GM19467 (cell line): ENCODE measurements at regions not wholly inside any gene's neighbourhood (a gene's known extent, or its start where the extent isn't known, plus 50 kb on each side); places are given as distances from the start of the nearest gene placed in this dataset.

ENCODE experiments used
- ATAC-seq: cut with Tn5 transposase; IDR thresholded peaks from one replicate; pipeline ENCODE4 v1.9.1; 2021; ENCODE audit warnings: mild to moderate bottlenecking, moderate library complexity; ENCODE audit not compliant: unreplicated experiment

DNA sequence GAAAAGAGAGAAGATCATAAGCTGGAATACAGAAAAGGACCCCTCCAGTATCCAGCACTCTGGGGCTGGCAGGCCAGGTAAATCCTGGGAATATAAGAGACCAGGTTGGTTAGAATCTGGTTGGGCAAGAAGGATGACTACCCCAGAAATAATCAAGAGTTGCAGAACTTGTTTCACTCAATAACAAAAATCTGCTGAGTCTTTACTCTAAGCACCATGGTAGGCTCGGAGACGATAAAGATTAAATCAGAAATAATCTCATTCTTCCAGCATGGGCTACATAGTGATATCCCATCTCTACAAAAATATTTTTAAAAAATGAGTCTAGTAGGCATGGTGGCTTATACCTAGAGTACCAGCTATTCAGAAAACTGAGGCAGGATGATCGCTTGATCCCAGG is 138.0 kb upstream of the KCNJ16 start:
- no peak for ATAC-seq

GRCh38 chr17:69943058-69943457 is 132.0 kb upstream of the KCNJ16 start:
- ATAC-seq: no peak

- ATAC-seq: no peak
These were observed 130.6 kb upstream of the KCNJ16 start for GRCh38 chr17:69944406-69944805.

GRCh38 chr17:69945698-69946185 is 129.3 kb upstream of the KCNJ16 start:
- ATAC-seq: no peak

DNA sequence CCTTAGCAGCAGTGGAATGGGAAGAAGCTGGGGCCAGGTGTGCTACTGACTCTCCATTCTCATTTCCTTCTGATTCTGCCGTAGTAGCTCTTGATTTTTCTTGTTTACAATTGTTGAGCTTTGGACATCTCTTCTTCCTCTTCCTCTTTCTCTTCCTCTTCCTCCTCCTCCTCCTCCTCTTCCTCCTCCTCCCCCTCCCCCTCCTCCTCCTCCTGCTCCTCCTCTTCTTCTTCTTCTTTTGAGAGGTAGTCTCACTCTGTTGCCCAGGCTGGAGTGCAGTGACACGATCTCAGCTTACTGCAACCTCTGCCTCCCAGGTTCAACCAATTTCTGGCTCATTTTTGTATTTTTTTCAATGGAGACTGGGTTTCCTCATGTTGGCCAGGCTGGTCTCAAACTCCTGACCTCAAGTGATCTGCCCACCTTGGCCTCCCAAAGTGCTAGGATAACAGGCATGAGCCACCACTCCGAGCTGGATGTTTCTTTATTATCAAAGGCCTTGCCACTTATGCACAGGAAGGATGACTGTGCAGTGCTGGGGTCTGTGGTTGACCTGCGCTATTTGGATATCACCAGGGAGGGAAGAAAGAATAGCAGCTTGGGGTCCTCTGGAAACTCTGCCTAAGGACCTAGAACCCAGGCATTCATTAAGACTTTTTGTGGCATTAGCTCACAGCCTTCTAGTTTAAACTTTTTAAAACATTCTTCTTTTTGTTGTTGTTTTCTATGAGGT is 127.8 kb upstream of the KCNJ16 start:
- ATAC-seq: no peak

DNA sequence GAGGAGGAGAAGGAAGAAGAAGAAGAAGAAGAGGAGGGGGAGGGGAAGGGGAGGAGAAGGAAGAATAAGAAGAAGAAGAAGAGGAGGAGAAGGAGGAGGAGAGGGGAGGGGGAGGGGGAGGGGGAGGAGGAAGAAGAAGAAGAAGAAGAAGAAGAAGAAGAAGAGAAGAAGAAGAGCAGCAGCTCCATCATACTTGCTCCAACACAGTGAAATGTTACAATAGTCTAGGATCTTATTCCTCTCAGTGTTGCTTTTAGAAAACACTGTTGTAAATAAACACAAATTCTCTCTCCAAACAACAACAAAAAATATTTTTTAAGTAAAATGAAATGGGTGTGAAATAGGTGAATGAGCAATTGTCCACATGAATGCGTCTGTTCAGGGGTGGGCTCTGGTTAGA is 126.6 kb upstream of the KCNJ16 start:
- no peak for ATAC-seq

DNA sequence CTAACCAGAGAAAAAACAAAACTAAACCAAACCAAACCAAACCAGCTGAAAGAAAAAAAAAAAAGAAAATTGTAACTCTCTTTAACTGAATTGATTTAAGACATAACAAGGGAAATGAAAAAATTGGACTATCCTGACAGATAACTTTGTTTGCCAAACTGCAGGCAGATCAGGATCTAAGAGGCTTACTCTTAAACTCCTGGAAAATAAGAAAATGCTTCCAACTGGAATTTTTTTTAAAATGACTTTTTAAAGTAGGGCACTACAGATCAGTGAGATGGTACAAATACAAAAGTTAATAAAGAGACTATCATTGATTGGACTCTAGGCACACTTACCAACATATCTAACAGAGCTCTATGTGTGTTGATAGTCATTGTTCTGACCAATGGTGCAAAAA is 125.5 kb upstream of the KCNJ16 start:
- ATAC-seq: no peak

DNA sequence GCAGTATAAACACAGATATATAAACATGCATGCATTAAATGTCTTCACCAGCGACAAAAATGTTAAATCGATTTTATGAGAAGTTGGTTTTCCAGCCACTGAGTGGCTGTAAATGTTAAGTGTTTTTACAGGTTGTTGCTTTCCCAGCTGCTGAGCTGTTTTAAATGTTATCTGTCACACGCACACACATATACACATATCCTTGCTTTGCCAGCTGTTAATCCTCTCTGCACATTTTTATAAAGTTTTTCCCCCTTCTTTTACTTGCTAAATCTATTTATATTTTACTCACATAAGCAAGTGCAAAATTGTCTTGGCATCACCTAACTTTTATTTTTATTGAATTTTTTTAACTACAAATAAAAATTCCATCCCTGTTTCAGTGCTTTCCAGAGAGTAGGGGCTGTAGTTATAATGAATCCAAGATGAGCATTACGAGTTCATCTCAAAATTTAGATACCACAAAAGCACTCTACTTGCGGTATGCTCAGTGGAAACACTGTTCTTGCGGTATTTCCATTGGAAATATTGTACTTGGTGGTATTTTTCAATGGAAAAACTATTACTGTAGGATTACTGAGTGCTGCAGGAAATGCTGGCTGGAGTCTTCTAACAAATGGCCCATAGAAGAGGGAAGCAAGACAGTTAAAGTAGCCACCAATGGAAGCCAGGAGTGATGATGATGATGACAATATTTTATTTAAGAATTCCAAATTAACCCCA is 124.9 kb upstream of the KCNJ16 start:
- no peak for ATAC-seq

GRCh38 chr17:69950701-69951418 is 124.2 kb upstream of the KCNJ16 start:
- no peak for ATAC-seq

- no peak for ATAC-seq
These were observed 120.6 kb upstream of the KCNJ16 start for GRCh38 chr17:69954241-69954925.

- ATAC-seq: no peak
These were observed 117.0 kb upstream of the KCNJ16 start for GRCh38 chr17:69958063-69958462.

DNA sequence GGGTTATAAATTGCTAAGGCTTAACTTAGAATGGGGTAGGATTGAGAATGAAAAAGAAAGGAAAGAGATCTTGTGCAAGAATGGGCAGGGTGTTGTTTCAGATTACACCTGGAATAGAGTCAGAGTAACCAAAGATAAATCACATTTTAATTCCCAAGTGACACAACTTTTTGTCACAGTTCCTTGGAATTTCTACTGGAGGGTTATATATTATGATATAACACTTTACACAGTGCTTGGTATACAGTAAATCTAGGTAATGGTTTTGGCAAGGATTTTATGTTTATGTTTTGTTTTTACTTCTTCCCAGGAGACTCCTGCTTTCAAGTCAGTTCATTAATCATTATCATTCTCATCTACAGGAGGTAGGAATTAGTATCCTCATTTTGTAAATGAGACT is 115.7 kb upstream of the KCNJ16 start:
- ATAC-seq: no peak

DNA sequence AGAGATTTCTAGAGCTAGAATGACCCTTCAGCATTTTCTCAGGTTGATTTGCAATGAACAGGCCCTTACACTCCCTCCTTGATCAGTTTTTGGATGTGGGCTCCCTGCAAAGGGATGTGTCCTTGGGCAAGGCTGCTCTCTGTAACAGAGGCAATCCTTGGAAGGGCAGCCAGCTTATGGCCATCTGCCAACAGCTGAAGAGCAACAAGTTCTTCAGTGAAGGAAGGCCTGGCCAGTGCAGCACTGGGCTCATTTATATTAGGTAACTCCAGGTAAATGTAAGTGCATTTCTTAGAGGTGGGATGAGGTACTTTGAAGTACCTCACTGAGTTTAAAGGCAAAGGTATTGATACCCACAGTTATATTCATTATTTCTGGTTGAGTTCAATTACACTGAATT is 114.3 kb upstream of the KCNJ16 start:
- ATAC-seq: no peak

- no peak for ATAC-seq
These were observed 113.4 kb upstream of the KCNJ16 start for GRCh38 chr17:69961501-69962145.

DNA sequence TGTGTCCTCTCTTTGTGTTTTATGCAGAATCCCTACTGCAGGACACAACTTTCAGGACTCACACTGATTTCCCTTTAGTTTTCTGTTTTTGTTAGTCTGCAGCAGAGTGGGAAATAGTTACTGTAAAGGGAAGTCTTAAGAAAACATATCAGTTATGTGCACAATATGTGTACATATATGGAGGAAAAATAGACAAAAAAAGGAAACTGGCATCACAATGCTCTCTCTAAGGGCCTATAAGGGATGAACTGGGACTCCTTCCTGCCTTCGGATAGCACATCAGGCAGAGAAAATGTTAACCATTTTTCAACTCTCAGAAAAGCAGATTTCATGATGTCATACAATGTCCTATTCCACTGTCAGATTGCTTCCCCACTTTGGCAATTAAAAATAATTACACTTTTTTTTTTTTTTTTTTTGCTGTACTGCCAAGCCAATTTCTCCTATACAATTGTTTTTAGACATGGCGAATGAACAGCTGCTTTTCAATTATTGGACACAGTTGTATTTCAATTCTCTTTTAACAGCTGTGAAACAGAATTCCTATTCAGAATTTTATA is 112.5 kb upstream of the KCNJ16 start:
- ATAC-seq: no peak

GRCh38 chr17:69967910-69968411 is 107.1 kb upstream of the KCNJ16 start:
- no peak for ATAC-seq

GRCh38 chr17:69969897-69970296 is 105.1 kb upstream of the KCNJ16 start:
- ATAC-seq: no peak

DNA sequence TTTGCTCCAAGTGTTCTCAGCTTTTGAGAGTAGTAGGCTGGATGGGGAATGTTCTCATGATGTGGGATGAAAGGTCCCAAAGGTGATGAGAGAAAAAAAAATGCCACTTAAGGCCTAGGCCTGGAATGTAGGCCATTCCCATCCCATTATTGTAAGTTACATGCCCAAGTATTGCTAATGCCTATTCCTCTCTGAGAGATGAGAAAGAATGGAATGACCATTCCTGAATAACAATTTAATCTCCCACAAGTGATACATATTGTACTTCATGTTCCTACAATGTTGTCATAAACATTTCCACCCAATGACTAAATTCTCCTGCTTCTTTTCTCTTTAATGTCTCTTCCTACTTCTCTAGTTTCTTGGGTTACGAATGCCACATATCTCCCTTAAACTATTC is 102.8 kb upstream of the KCNJ16 start:
- ATAC-seq: no peak

DNA sequence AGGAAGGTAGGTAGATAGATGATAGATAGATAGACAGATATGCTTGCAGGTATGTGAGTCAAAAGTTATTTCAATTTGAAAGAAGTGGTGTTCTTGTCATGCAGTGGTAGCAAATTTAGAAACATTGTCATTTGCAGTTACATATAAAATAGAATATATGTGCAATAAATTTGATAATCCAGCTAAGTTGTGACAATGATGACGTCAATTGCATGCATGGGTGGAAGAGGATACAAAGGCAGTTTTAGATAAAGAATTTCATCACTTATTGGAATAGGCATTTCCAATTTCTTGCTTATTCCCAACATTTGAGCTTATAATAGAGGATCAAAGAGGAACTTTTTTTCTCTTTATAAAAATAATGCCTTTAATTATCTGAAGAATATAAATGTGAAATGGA is 99.2 kb upstream of the KCNJ16 start:
- no peak for ATAC-seq

DNA sequence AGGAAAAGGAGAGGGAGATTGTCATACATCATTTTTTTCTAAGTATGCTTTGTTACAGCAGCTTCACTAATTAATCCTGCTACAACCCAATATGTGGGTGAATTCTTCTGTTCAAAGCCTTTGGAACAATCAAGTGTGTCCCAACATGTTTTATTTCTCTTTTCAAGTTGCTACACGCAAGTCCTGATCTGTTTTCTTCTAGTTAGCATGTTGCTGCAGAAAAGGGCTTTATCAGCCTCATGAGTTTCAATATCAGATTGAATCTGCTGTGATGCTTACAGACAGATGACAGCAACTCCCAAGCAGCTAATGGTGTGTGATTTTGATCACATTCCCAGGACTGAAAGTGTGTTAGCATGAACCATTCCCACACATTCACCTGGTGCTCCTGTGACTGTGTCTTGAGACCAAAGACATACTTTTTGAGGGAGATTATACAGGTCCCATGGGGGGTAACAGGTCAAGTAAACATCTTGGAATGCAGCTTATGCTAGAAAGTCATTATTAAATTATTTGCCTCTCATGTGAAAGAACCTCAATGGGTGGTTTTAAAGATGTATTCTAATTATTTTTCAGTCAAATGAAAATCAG is 96.9 kb upstream of the KCNJ16 start:
- no peak for ATAC-seq
